Muscle of back (tissue), 3 donors: ENCODE measurements at regions not wholly inside any gene's neighbourhood (a gene's known extent, or its start where the extent isn't known, plus 50 kb on each side); places are given as distances from the start of the nearest gene placed in this dataset.
"Not testable (repeated sequence)": the region's sequence is repeated elsewhere in the genome, so short reads cannot be mapped to it uniquely, and the experiment has no call there.

Experiments
- DNase-seq, 3 donors: peaks; one replicate each; pipeline versions ENCODE4 v3.0.0 to v3.0.0-alpha.2; 2013

DNA sequence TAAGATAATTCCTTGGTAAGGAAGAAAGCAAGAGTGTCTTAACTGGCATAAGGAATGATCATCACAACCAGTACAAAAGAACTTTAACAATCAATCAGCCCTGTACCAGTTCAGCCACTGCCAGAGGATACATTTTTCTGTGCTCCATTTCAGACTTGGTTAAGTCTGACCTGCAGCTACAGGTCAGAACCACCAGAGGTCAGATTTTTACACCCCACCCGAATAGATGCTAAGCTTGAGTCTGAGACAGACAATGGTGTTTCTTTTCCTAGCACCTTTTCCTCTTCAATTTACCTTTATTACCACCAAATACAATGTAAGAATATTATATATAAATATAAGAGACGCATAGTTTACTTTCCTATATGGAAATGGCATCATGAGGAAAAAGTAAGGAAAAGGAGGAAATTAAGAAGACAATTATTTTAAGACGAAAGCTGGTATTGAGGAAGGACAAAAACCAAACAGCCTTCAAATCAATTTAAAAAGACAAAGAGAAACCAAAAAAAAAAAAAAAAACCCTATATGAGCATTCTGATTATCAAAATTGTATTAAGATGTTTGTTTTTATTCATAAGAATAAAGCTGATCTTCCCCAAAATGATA, 215.3 kb upstream of the TTC29 start:
- DNase-seq: peak; percentile 38 to 69 (median 62)

DNA sequence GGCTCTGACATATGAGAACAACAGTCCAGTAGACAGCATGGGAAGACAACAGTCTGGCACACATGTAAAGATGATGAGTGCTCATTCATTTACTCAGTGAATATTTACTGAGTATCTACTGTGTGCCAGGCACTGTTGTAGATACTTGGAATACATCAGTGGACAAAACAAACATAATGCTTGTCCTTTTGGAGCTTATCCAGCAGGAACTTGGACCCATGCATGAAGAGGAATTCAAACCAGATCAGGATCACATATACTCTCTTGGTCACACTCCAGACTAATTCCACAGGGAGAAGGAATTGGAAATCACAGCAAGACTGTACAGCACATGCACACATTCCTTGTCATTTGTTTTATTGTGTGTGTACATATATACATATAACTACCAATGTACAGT, 217.6 kb upstream of the TTC29 start:
- peak in 2 of 3 donors; percentile 65 to 84 for DNase-seq

DNA sequence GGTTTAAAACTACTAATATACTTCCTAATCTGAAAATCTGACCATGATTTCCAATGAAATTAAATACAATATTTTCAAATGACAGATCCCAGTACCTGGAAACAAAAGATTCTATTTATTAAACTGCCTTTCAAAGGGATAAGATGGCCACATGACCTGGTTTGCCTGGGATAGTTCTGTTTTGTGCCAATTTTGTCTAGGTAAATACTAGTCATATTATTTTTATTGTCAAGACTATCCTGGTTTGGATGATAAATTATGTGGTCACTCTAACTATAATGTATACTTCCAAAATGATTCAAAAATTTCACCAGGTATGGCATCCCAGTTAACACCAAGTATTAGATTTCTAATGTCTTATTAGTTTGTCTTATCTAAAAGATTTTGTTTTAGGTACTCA, 222.5 kb upstream of the TTC29 start:
- DNase-seq: not testable (repeated sequence)

DNA sequence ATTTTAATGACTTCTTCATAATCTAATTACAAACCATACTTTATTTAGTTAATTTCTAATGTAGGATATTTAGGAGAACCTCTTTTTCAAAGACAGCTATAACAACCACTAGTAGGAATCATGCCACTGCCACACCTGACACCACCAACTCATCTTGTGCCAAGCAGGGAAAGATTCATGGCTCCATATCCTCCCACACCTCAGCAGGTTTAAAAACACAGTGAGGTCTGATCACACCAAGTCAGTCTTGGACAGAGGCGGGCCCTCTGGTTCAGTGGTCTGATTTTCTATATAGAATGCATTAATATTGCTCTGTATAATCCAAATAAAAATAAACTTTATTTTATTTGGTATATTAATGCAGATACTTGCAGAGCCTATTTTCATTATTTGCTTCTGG, 227.7 kb upstream of the TTC29 start:
- DNase-seq: no peak

- peak in 1 of 3 donors; percentile 65 for DNase-seq
Observed at GRCh38 chr4:147173797-147174432, 228.3 kb upstream of the TTC29 start.

- DNase-seq: peak in 2 of 3 donors; percentile 31 to 75
Observed at GRCh38 chr4:147174591-147174990, 228.9 kb upstream of the TTC29 start.

- no peak for DNase-seq
Observed at GRCh38 chr4:147175460-147176025, 229.9 kb upstream of the TTC29 start.

GRCh38 chr4:147182041-147182440, 236.4 kb upstream of the TTC29 start:
- DNase-seq: no peak

DNA sequence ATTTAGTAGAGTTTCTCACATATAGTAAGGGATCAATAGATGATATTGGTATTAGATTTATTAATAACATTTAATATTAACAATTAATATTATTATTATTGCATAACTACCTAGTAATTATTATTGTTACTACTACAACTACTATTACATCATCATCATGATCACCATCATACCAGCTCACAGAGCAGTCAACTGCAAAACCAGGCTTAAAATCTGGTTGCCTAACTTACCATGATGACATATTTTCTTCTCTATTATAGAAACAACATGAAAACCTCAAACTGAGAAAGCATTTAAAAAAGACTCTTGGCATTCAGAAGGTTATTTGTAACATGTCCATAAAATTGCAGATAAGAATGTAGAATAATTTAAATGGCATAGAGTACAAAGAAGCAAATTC, 247.0 kb upstream of the TTC29 start:
- no peak for DNase-seq

DNA sequence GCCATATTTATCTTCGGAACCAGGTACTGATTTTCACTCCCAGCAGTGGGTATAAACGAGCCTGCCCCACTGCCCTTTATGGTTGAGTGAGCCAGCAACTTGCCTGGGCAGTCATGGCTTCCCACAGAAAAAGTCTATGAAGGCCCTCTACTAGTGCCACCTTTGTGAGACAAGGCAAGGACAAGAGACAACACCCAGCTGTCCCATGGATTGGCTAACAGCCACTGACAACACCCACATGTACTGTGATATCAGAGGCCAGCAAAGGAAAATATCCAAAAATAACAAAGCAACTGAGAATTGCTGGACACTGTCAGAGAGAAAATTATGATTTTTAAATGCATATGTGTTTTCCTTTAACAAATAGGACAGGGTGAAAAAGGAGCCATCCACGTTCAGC, 248.4 kb upstream of the TTC29 start:
- DNase-seq: no peak

- DNase-seq: no peak
Observed at GRCh38 chr4:147194604-147195003, 248.9 kb upstream of the TTC29 start.

DNA sequence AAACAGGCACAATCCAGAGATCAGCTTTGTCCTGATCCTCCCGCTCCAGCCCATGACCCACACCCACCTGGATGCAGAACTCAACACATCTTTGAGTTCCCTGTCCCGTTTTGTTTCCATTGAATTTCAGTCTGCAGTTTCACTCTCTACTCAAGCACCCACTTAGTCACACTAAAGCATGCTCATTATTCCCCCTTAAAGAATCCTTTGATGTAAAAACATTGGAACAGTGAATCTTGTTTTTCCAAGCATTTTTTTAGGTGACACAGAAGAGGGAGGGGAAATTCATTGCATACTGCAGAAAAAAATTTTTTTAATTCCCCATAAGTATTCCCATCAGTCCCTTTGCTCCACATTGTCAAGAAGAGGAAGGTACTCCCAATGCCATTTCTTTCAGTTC, 249.7 kb upstream of the TTC29 start:
- DNase-seq: no peak

- no peak for DNase-seq
Observed at GRCh38 chr4:147198411-147199051, 252.9 kb upstream of the TTC29 start.

GRCh38 chr4:147201016-147201415, 255.4 kb upstream of the TTC29 start:
- DNase-seq: no peak

- no peak for DNase-seq
Observed at GRCh38 chr4:147206807-147207206, 261.1 kb upstream of the TTC29 start.

GRCh38 chr4:147207911-147208310, 262.2 kb upstream of the TTC29 start:
- DNase-seq: no peak

- no peak for DNase-seq
Observed at GRCh38 chr4:147217655-147218054, 263.2 kb upstream of the EDNRA start.

DNA sequence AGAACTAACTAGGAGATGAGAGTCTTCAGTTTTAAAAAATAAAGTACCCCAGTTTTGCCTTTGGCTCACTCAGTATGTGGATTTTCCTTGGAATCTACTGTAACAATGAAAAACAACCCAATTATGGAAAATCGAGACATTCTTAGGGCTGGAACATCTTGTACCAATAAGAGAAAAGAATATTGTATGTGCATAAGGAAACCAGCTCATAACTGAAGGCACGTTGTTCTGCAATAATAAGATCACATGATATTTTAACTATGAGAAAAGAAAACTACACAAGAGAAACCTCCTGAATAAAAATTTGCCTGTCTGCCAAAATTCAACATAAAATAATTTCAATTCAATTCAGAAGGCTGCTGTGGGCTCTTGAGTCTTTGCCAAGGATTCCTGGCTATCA, 261.8 kb upstream of the EDNRA start:
- no peak for DNase-seq

GRCh38 chr4:147220833-147221232, 260.1 kb upstream of the EDNRA start:
- no peak for DNase-seq

GRCh38 chr4:147222906-147223305, 258.0 kb upstream of the EDNRA start:
- no peak for DNase-seq

GRCh38 chr4:147223576-147223975, 257.3 kb upstream of the EDNRA start:
- DNase-seq: no peak

- no peak for DNase-seq
Observed at GRCh38 chr4:147236806-147237205, 244.1 kb upstream of the EDNRA start.

GRCh38 chr4:147244786-147245185, 236.1 kb upstream of the EDNRA start:
- DNase-seq: no peak
